Transverse colon (tissue), 4 donors: ENCODE measurements at regions not wholly inside any gene's neighbourhood (a gene's known extent, or its start where the extent isn't known, plus 50 kb on each side); places are given as distances from the start of the nearest gene placed in this dataset.

Experiments
- DNase-seq: peaks from one replicate; pipeline ENCODE4 v3.0.0-alpha.2; 2019
- H3K27ac ChIP-seq, 4 donors: fragments of 200-600 bp; sonication (generic); 2 replicates each; pipeline ENCODE4 v1.5.1; 2016 to 2018; ENCODE audit warnings: inconsistent platforms in 4 of 4
- H3K27me3 ChIP-seq: fragments of 200-600 bp; sonication (generic); 2 replicates; pipeline ENCODE4 v1.5.1; 2017; ENCODE audit warnings: inconsistent platforms
- H3K36me3 ChIP-seq, 4 donors: fragments of 200-600 bp; sonication (generic); 2 replicates each; pipeline ENCODE4 v1.5.1; 2017 to 2019; ENCODE audit warnings: inconsistent platforms in 4 of 4
- H3K4me1 ChIP-seq, 4 donors: fragments of 200-600 bp; sonication (generic); 2 replicates each; pipeline ENCODE4 v1.5.1; 2017 to 2020; ENCODE audit warnings: inconsistent platforms in 4 of 4
- H3K4me3 ChIP-seq, 4 donors: fragments of 200-600 bp; sonication (generic); 1 replicate in 1 of 4; 2 replicates in 3 of 4; pipeline versions ENCODE4 v1.5.1 to v1.6.1; 2017 to 2019; ENCODE audit warnings: inconsistent platforms in 4 of 4
- H3K9me3 ChIP-seq, 2 donors: fragments of 200-600 bp; sonication (generic); 2 replicates each; pipeline ENCODE4 v1.5.1; 2017 to 2019; ENCODE audit warnings: inconsistent platforms in 2 of 2
- CTCF ChIP-seq, 5 experiments: fragments of 200-600 bp in 3 of 5; fragments of 450-650 bp in 2 of 5; sonication (generic) in 3 of 5; IDR thresholded peaks; 1 replicate in 2 of 5; 2 replicates in 3 of 5; pipeline ENCODE4 v1.5.1; 2016 to 2017; ENCODE audit warnings: antibody characterized with exemption in 5 of 5, inconsistent platforms in 3 of 5, mild to moderate bottlenecking in 2 of 5, moderate library complexity in 1 of 5
- EP300 ChIP-seq: sonication (generic); formaldehyde crosslinking; IDR thresholded peaks from one replicate; pipeline ENCODE4 v1.6.1; 2017; ENCODE audit warnings: antibody characterized with exemption, low read depth
- POLR2A ChIP-seq: fragments of 450-650 bp; IDR thresholded peaks from one replicate; pipeline ENCODE4 v1.6.1; 2016; ENCODE audit warnings: antibody characterized with exemption, mild to moderate bottlenecking, moderate library complexity
- POLR2AphosphoS5 ChIP-seq, 3 donors: sonication (generic); formaldehyde crosslinking; IDR thresholded peaks; one replicate each; pipeline ENCODE4 v1.6.1; 2016; ENCODE audit warnings: antibody characterized with exemption in 3 of 3
- WGBS, 2 donors: methylation state at CpG; one replicate each; pipeline ENCODE4 v1.1.5; 2018; ENCODE audit warnings: low coverage in 1 of 2; 5-methylcytosine and 5-hydroxymethylcytosine counted together
- in situ Hi-C, 4 donors: fragments of 200-750 bp; cut with MboI; loops; one replicate each; pipeline versions ENCODE4 v1.15.0 to v1.15.1; 2017; ENCODE audit warnings: low sequenced_read_pairs in 3 of 4, low pct_ligation_motif_present in 1 of 4, low pct_unique_long_range_greater_than_20kb in 1 of 4
- intact Hi-C: fragments of 100-400 bp; cut with DNase I; formaldehyde crosslinking; loops from one replicate; pipeline ENCODE4 v1.15.1; 2023; ENCODE audit warnings: low total_unique reads

GRCh38 chr6:54654381-54654780 is 192.2 kb upstream of the FAM83B start:
- intact Hi-C loops, result no loop called here
- in situ Hi-C loops, result no loop called here
- Histone ChIP-seq H3K4me1 (no peaks in the 10 kb centered on the region), H3K4me3 (no peak overlapping the region), H3K36me3 (no peaks in the 10 kb centered on the region), H3K27ac (no peak overlapping the region), H3K9me3 (no peaks in the 10 kb centered on the region), H3K27me3 (no peaks in the 10 kb centered on the region)
- TF ChIP-seq CTCF (IDR thresholded peaks at IDR 0.05) (no peak), POLR2A (no peak), POLR2AphosphoS5 (IDR thresholded peaks at IDR 0.05) (no peak), EP300 (no peak)
- DNase-seq, result no peak

GRCh38 chr6:54655162-54655561 is 191.4 kb upstream of the FAM83B start:
- intact Hi-C loops (no loop called here), in situ Hi-C loops (no loop called here)
- no peak for DNase-seq
- WGBS, 2 donors, result 44 to 61% methylated on average over 1 of the region's 1 CpG
- Histone ChIP-seq H3K4me1 (no peaks in the 10 kb centered on the region), H3K27ac (no peak overlapping the region), H3K9me3 (no peaks in the 10 kb centered on the region), H3K27me3 (no peaks in the 10 kb centered on the region), H3K36me3 (no peaks in the 10 kb centered on the region), H3K4me3 (no peak overlapping the region)
- TF ChIP-seq POLR2AphosphoS5 (IDR thresholded peaks at IDR 0.05) (no peak), EP300 (no peak), POLR2A (no peak), CTCF (IDR thresholded peaks at IDR 0.05) (no peak)

- Histone ChIP-seq H3K4me3 (no peak overlapping the region), H3K27ac (no peak overlapping the region), H3K36me3 (no peaks in the 10 kb centered on the region), H3K4me1 (no peaks in the 10 kb centered on the region), H3K27me3 (no peaks in the 10 kb centered on the region), H3K9me3 (peaks cover 9% of the 10 kb centered on the region in 2 donors)
- in situ Hi-C loops (no loop called here), intact Hi-C loops (no loop called here)
- TF ChIP-seq POLR2AphosphoS5 (IDR thresholded peaks at IDR 0.05) (no peak), POLR2A (no peak), CTCF (IDR thresholded peaks at IDR 0.05) (no peak), EP300 (no peak)
- DNase-seq, result no peak
Observed at GRCh38 chr6:54665278-54665677, 181.3 kb upstream of the FAM83B start.

- intact Hi-C loops (no loop called here), in situ Hi-C loops (no loop called here)
- no peaks in the 10 kb centered on the region for H3K36me3 ChIP-seq
- H3K4me3 ChIP-seq, result no peak overlapping the region
- no peak for TF ChIP-seq POLR2AphosphoS5 (IDR thresholded peaks at IDR 0.05)
- no peak for TF ChIP-seq POLR2A
- TF ChIP-seq CTCF (IDR thresholded peaks at IDR 0.05), result no peak
- TF ChIP-seq EP300, result no peak
- H3K9me3 ChIP-seq, result no peaks in the 10 kb centered on the region
- no peaks in the 10 kb centered on the region for H3K4me1 ChIP-seq
- H3K27ac ChIP-seq, result no peak overlapping the region
- 76 to 78% methylated on average over 2 of the region's 2 CpGs for WGBS, 2 donors
- no peak for DNase-seq
- H3K27me3 ChIP-seq, result no peaks in the 10 kb centered on the region
Observed at GRCh38 chr6:54680531-54680930, 166.0 kb upstream of the FAM83B start.
